ENCODE measurements at regions not wholly inside any gene's neighbourhood (a gene's known extent, or its start where the extent isn't known, plus 50 kb on each side); places are given as distances from the start of the nearest gene placed in this dataset.

DNA sequence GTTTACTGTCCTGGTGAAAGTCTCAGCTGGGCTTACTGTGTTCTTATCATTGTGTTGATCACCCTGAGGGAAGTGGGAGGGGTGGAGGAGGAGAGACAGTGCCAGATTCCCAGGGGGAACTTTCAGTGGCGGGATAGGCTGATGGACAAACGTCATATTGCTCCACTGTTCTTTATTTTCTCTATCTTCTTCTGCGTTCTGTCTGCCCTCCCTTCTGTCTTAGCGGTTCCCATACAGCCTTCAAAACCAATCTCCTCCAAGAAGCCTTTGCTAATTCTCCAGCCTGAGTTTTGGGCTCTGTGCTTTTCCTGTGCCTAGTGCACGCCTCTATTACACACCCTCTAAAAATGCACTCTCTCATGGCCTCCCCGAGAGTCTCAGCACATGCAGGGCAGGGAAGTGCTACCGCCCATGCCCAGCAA, 448.7 kb upstream of the FAT1 start:
- peak; percentile 35 for DNase-seq
- H3K9me3 ChIP-seq = no peaks in the 10 kb centered on the region

DNA sequence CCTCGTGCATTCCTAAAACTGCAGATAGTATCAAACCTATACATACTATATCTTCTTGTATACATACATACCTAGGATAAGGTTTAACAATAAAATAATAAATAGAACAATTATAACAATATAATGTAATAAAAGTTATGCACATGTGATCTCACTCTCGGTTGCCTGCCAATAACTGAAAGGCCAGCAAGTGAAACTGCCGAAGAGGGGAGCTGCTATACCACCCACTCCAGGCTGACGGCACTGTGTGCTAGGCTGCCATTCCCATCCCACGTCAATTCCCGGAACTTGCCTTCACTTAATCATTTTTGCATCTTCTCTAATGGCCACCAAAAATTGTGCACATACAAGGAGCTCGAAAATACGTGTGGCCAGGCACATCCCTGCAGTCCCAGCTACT, 451.1 kb upstream of the FAT1 start:
- no peak overlapping the region for H3K4me3 ChIP-seq
- in situ Hi-C loops (cut with MboI; ENCODE audit: low pct_ligation_motif_present in 1 of 4, low pct_unique_long_range_greater_than_20kb in 1 of 4, low sequenced_read_pairs in 3 of 4) (no loop called here), intact Hi-C loops (cut with DNase I; ENCODE audit: low total_unique reads) (no loop called here)
- peak; percentile 42 for DNase-seq
- H3K27ac ChIP-seq = no peak overlapping the region
- no peaks in the 10 kb centered on the region for H3K27me3 ChIP-seq
- TF ChIP-seq, protein P1, sequence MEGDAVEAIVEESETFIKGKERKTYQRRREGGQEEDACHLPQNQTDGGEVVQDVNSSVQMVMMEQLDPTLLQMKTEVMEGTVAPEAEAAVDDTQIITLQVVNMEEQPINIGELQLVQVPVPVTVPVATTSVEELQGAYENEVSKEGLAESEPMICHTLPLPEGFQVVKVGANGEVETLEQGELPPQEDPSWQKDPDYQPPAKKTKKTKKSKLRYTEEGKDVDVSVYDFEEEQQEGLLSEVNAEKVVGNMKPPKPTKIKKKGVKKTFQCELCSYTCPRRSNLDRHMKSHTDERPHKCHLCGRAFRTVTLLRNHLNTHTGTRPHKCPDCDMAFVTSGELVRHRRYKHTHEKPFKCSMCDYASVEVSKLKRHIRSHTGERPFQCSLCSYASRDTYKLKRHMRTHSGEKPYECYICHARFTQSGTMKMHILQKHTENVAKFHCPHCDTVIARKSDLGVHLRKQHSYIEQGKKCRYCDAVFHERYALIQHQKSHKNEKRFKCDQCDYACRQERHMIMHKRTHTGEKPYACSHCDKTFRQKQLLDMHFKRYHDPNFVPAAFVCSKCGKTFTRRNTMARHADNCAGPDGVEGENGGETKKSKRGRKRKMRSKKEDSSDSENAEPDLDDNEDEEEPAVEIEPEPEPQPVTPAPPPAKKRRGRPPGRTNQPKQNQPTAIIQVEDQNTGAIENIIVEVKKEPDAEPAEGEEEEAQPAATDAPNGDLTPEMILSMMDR (IDR thresholded peaks at IDR 0.05) = no peak
- TF ChIP-seq POLR2A (IDR thresholded peaks at IDR 0.05) = no peak
- no peak for TF ChIP-seq POLR2AphosphoS5 (IDR thresholded peaks at IDR 0.05)
- no peak for TF ChIP-seq EP300 (IDR thresholded peaks at IDR 0.05; ENCODE audit: low read depth)
- WGBS, 2 donors (ENCODE audit: low coverage in 1 of 2) = 37 to 45% methylated on average over 4 to 8 of the region's 8 CpGs
- H3K9me3 ChIP-seq = no peaks in the 10 kb centered on the region
- H3K4me1 ChIP-seq = peaks cover 0 to 30% (median 5%) of the 10 kb centered on the region in 4 donors
- no peaks in the 10 kb centered on the region for H3K36me3 ChIP-seq

More for the DNA sequence above, 448.7 kb upstream of the FAT1 start:
- peak overlapping the region in 2 of 4 donors; percentile 20 to 24 for H3K27ac ChIP-seq
- H3K4me1 ChIP-seq = peaks cover 0 to 22% (median 7%) of the 10 kb centered on the region in 4 donors
- in situ Hi-C loops (cut with MboI; ENCODE audit: low pct_ligation_motif_present in 1 of 4, low pct_unique_long_range_greater_than_20kb in 1 of 4, low sequenced_read_pairs in 3 of 4) = no loop called here
- intact Hi-C loops (cut with DNase I; ENCODE audit: low total_unique reads) = no loop called here
- 20 to 43% methylated on average over 2 to 7 of the region's 7 CpGs for WGBS, 2 donors (ENCODE audit: low coverage in 1 of 2)
- H3K36me3 ChIP-seq = no peaks in the 10 kb centered on the region
- no peaks in the 10 kb centered on the region for H3K27me3 ChIP-seq
- H3K4me3 ChIP-seq = no peak overlapping the region
- TF ChIP-seq, protein P1 (IDR thresholded peaks at IDR 0.05) = no peak
- TF ChIP-seq POLR2A (IDR thresholded peaks at IDR 0.05) = no peak
- TF ChIP-seq POLR2AphosphoS5 (IDR thresholded peaks at IDR 0.05) = no peak

DNA sequence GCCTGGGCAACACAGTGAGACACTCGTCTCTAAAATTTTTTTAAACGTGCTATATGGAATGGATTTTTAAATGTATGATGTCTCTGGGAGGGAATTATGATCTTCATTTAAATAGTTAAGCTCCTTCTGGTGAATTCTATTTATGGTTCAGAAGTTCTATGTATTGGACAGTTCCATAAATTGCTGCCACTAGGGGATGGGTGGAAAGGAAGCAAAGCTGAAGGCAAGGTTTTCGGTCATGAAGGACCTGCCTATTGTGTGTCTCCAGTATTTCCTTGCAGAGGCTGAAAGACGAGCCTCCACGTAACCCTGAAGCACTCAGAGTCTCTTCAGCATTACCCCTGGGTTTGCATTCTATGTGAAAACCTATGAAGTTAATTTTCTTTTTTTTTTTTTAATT, 451.5 kb upstream of the FAT1 start:
- Histone ChIP-seq H3K4me3 (no peak overlapping the region), H3K27me3 (no peaks in the 10 kb centered on the region), H3K36me3 (no peaks in the 10 kb centered on the region), H3K4me1 (peaks cover 0 to 30% (median 5%) of the 10 kb centered on the region in 4 donors), H3K9me3 (no peaks in the 10 kb centered on the region), H3K27ac (no peak overlapping the region)
- in situ Hi-C loops (cut with MboI; ENCODE audit: low pct_ligation_motif_present in 1 of 4, low pct_unique_long_range_greater_than_20kb in 1 of 4, low sequenced_read_pairs in 3 of 4) = no loop called here
- intact Hi-C loops (cut with DNase I; ENCODE audit: low total_unique reads) = no loop called here
- TF ChIP-seq POLR2AphosphoS5 (IDR thresholded peaks at IDR 0.05) (no peak), POLR2A (IDR thresholded peaks at IDR 0.05) (no peak), EP300 (IDR thresholded peaks at IDR 0.05; ENCODE audit: low read depth) (no peak)
- TF ChIP-seq, protein P1 (IDR thresholded peaks at IDR 0.05) = no peak
- 76 to 77% methylated on average over 3 to 5 of the region's 5 CpGs for WGBS, 2 donors (ENCODE audit: low coverage in 1 of 2)
- DNase-seq = no peak

DNA sequence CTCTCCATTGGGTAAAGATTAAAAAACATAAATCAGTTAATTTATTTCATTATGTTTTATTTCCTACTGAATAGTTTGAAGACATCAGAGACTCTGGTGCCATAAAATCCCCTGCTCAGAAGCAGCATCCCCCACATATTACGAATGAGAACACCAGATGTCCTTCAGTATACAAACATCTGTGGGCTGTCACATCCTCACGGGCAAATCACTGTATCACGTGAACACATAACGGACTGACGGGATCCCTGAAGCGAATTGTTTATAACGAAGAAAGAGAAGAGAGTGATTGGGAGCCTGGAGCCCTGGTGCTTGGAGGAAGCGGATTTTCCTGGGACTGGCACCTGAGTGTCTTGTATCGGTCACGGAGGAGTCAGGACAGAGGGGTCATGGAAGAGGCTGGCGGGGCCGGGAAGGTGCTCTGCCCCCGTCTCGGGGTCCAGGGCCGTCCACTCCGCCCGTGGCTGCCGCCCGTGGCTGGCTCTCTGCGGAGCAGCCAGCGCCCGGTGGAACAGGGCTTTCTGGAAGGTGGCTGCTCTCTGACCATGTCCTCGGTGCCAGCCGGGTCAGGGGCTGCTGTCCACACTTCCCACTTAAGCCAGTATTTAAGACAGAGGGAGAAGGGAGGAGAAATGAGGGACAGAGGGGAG, 452.7 kb upstream of the FAT1 start:
- Histone ChIP-seq H3K4me1 (peaks cover 0 to 37% (median 9%) of the 10 kb centered on the region in 4 donors), H3K36me3 (no peaks in the 10 kb centered on the region), H3K9me3 (no peaks in the 10 kb centered on the region), H3K27ac (no peak overlapping the region), H3K27me3 (no peaks in the 10 kb centered on the region), H3K4me3 (no peak overlapping the region)
- intact Hi-C loops (cut with DNase I; ENCODE audit: low total_unique reads) (no loop called here), in situ Hi-C loops (cut with MboI; ENCODE audit: low pct_ligation_motif_present in 1 of 4, low pct_unique_long_range_greater_than_20kb in 1 of 4, low sequenced_read_pairs in 3 of 4) (no loop called here)
- WGBS, 2 donors (ENCODE audit: low coverage in 1 of 2) = 60 to 86% methylated on average over 1 to 24 of the region's 24 CpGs
- DNase-seq = no peak
- no peak for TF ChIP-seq EP300 (IDR thresholded peaks at IDR 0.05; ENCODE audit: low read depth)

DNA sequence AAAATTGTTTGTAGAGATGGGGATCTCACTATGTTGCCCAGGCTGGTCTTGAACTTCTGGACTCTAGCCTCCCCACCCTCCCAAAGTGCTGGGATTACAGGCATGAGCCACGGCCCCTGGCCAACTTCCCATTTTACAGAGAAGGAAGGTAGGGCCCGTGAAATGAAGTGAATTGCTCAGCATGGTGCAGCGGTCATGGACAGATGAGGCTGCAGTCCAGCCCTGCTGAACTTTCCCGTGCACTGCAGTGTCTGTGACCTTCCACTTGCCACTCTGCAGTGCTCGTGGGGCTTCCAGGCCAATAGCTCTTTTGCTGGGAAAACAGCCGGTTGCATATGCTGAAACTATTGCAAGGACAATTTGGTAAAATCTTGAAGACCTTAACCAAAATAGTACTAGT, 454.4 kb upstream of the FAT1 start:
- Histone ChIP-seq H3K36me3 (no peaks in the 10 kb centered on the region), H3K27ac (no peak overlapping the region), H3K9me3 (no peaks in the 10 kb centered on the region), H3K27me3 (no peaks in the 10 kb centered on the region), H3K4me1 (peaks cover 0 to 31% (median 5%) of the 10 kb centered on the region in 4 donors), H3K4me3 (no peak overlapping the region)
- no peak for DNase-seq
- 57% methylated on average over 6 of the region's 6 CpGs; no CpG with 5 or more reads in 1 of the 2 donors for WGBS, 2 donors (ENCODE audit: low coverage in 1 of 2)
- in situ Hi-C loops (cut with MboI; ENCODE audit: low pct_ligation_motif_present in 1 of 4, low pct_unique_long_range_greater_than_20kb in 1 of 4, low sequenced_read_pairs in 3 of 4) = no loop called here
- intact Hi-C loops (cut with DNase I; ENCODE audit: low total_unique reads) = no loop called here
- TF ChIP-seq EP300 (IDR thresholded peaks at IDR 0.05; ENCODE audit: low read depth) (no peak), POLR2AphosphoS5 (IDR thresholded peaks at IDR 0.05) (no peak), POLR2A (IDR thresholded peaks at IDR 0.05) (no peak)
- TF ChIP-seq, protein P1 (IDR thresholded peaks at IDR 0.05) = no peak

Data from transverse colon (tissue), 4 donors.